HepG2 (cell line): ENCODE measurements at regions not wholly inside any gene's neighbourhood (a gene's known extent, or its start where the extent isn't known, plus 50 kb on each side); places are given as distances from the start of the nearest gene placed in this dataset.

Source experiments
- ATAC-seq: fragments of 200-7000 bp; cut with Tn5 transposase; 3 replicates; pipeline ENCODE4 v1.9.1; 2020; ENCODE audit warnings: mild to moderate bottlenecking, moderate library complexity
- BruUV-seq: library from RNA; stranded (reverse); fragments of 400-500 nt; replicated peaks from 2 replicates; lab custom pipeline; 2021; lab: Mats Ljungman, UMichigan
- CTCF ChIA-PET: fragments of 300-600 bp; formaldehyde crosslinking; extraction: SDS; loops from one replicate; lab custom pipeline; 2021; ENCODE audit warnings: low total read pairs, inconsistent platforms, low intra/inter-chr PET ratio; lab: Yijun Ruan, JAX
- POLR2A ChIA-PET: fragments of 350-600 bp; sonication (Branson Sonifier 250); formaldehyde crosslinking; loops from one replicate; lab custom pipeline; 2020; ENCODE audit warnings: antibody characterized with exemption, inconsistent platforms; lab: Yijun Ruan, JAX
- DNase-seq: peaks from one replicate; pipeline ENCODE4 v3.0.0-alpha.2; 2015; ENCODE audit warnings: low spot score
- FAIRE-seq: peaks from 3 replicates; lab custom pipeline; 2011; peaks lifted over from hg19 to GRCh38; lab: Jason Lieb, UNC
- H2AFZ ChIP-seq: one replicate; pipeline ENCODE4 v1.6.1; 2011; ENCODE audit warnings: low read length, inconsistent platforms
- H3K27ac ChIP-seq: fragments of 300-600 bp; 3 replicates; pipeline ENCODE4 v1.8.0; 2011; ENCODE audit warnings: mixed run types, mild to moderate bottlenecking, mixed read lengths, low read length, inconsistent platforms; ENCODE audit not compliant: insufficient read depth; ENCODE audit errors: extremely low read length
- H3K27me3 ChIP-seq, 2 experiments: fragments of 200-600 bp in 1 of 2; 2 replicates in 1 of 2; 3 replicates in 1 of 2; pipeline versions ENCODE4 v1.6.0 to v1.8.0; 2011; ENCODE audit warnings: low read length in 2 of 2, mild to moderate bottlenecking in 2 of 2, moderate library complexity in 2 of 2, inconsistent platforms in 1 of 2; ENCODE audit not compliant: insufficient read depth in 2 of 2, control insufficient read depth in 1 of 2
- H3K36me3 ChIP-seq, 2 experiments: fragments of 200-600 bp in 1 of 2; replicated peaks in 1 of 2; 2 replicates in 1 of 2; 3 replicates in 1 of 2; pipeline versions ENCODE4 v1.5.1 to v1.8.0; 2011; ENCODE audit warnings: low read length in 2 of 2, inconsistent platforms in 1 of 2; ENCODE audit not compliant: insufficient read depth in 2 of 2, control insufficient read depth in 1 of 2
- H3K4me1 ChIP-seq: 2 replicates; pipeline ENCODE4 v1.5.1; 2012; ENCODE audit warnings: low read length, inconsistent platforms; ENCODE audit not compliant: insufficient read depth
- H3K4me2 ChIP-seq: 2 replicates; pipeline ENCODE4 v1.6.0; 2011; ENCODE audit warnings: low read depth, low read length, inconsistent platforms
- H3K4me3 ChIP-seq, 3 experiments: fragments of 200-600 bp in 1 of 3; sonication (generic), shearing (Covaris generic) in 1 of 3; replicated peaks in 1 of 3; 2 replicates each; pipeline ENCODE4 v1.5.1; 2011 to 2016; ENCODE audit warnings: low read length in 3 of 3, inconsistent platforms in 2 of 3, low read depth in 2 of 3, mild to moderate bottlenecking in 2 of 3, control low read depth in 1 of 3, mixed read lengths in 1 of 3; ENCODE audit not compliant: insufficient read depth in 1 of 3
- H3K79me2 ChIP-seq: one replicate; pipeline ENCODE4 v1.6.1; 2011; ENCODE audit warnings: low read length, inconsistent platforms; ENCODE audit not compliant: insufficient read depth
- H3K9ac ChIP-seq: 2 replicates; pipeline ENCODE4 v1.6.0; 2011; ENCODE audit warnings: mild to moderate bottlenecking, low read depth, low read length, inconsistent platforms; ENCODE audit not compliant: insufficient read depth
- H3K9me3 ChIP-seq: 2 replicates; pipeline ENCODE4 v1.5.1; 2012; ENCODE audit warnings: mild to moderate bottlenecking, low read length
- H4K20me1 ChIP-seq: 2 replicates; pipeline ENCODE4 v1.6.0; 2011; ENCODE audit warnings: inconsistent platforms, mild to moderate bottlenecking, low read length, moderate library complexity; ENCODE audit not compliant: insufficient read depth
- HNRNPH1 ChIP-seq: fragments of 200-400 bp; formaldehyde crosslinking; optimal IDR thresholded peaks from 2 replicates; pipeline ENCODE3; 2017; ENCODE audit warnings: mild to moderate bottlenecking, low read depth, low read length
- PCBP1 ChIP-seq: fragments of 200-400 bp; formaldehyde crosslinking; IDR thresholded peaks from 2 replicates; pipeline ENCODE4 v1.6.1; 2017; ENCODE audit warnings: mild to moderate bottlenecking, low read depth, low read length, borderline replicate concordance
- RXRB ChIP-seq: IDR thresholded peaks from 2 replicates; pipeline ENCODE4 v1.6.1; 2016; ENCODE audit warnings: borderline replicate concordance, missing genetic modification reagents, missing compliant biosample characterization
- TEAD2 ChIP-seq: sonication (generic); formaldehyde crosslinking; IDR thresholded peaks from 2 replicates; pipeline ENCODE4 v1.9.0; 2021; ENCODE audit warnings: missing genetic modification reagents
- TFDP2 ChIP-seq: sonication (generic); formaldehyde crosslinking; IDR thresholded peaks from 2 replicates; pipeline ENCODE4 v1.4.0; 2020; ENCODE audit warnings: missing genetic modification reagents
- ZKSCAN8 ChIP-seq: IDR thresholded peaks from 2 replicates; pipeline ENCODE4 v1.6.1; 2016; ENCODE audit warnings: borderline replicate concordance, missing genetic modification reagents, missing compliant biosample characterization
- ZNF614 ChIP-seq: IDR thresholded peaks from 2 replicates; pipeline ENCODE4 v1.6.1; 2018; ENCODE audit warnings: missing biosample characterization, missing genetic modification reagents, inconsistent platforms, borderline replicate concordance
- ZNF737 ChIP-seq: sonication (generic); formaldehyde crosslinking; IDR thresholded peaks from 2 replicates; pipeline ENCODE4 v1.5.0; 2020; ENCODE audit warnings: missing genetic modification reagents, mild to moderate bottlenecking, borderline replicate concordance
- WGBS: methylation state at CpG from one replicate; pipeline ENCODE4 v1.1.6; 2017; ENCODE audit warnings: low lambda C conversion rate; 5-methylcytosine and 5-hydroxymethylcytosine counted together
- in situ Hi-C: cut with HindIII; loops from 2 replicates; pipeline ENCODE4 v1.10.0; 2017; ENCODE audit warnings: low pct_unique_long_range_greater_than_20kb; ENCODE audit not compliant: extremely low pct_ligation_motif_present
- intact Hi-C: fragments of 100-400 bp; cut with micrococcal nuclease; formaldehyde crosslinking; loops from one replicate; pipeline ENCODE4 v1.10.0; 2022; ENCODE audit not compliant: unreplicated experiment
- TF ChIP-seq, protein P1 (sequence below): sonication (generic); formaldehyde crosslinking; IDR thresholded peaks from 2 replicates; pipeline ENCODE4 v1.8.1; 2022; ENCODE audit warnings: low read depth, mild to moderate bottlenecking, missing genetic modification reagents

DNA sequence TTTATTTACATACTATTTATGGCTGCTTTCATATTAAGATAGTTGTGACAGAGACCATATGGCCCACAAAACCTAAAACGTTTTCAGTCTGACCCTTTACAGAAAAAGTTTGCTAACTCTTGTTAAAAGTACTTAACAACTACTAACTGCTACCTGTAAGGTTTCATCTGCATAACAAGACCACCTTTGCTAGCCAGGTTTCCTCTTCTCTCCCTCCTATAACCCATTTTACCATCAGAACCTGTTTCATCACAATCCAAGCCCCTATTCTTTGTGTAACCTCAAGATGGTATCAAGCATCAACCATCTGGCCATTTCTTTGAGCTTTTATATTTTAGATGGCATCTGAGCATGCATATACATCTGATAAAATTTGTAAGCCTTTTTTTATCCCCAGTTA, 305.4 kb downstream of the HHIPL2 start:
- in situ Hi-C loops, result no loop called here
- no TSS peak for BruUV-seq
- no peak overlapping the region for H3K4me2 ChIP-seq
- FAIRE-seq (no peak), DNase-seq (no peak), ATAC-seq (no peak)
- CTCF ChIA-PET, result no interaction called here
- H3K36me3 ChIP-seq, result no peaks in the 10 kb centered on the region
- no peaks in the 10 kb centered on the region for H3K4me1 ChIP-seq
- no peak overlapping the region for H3K9ac ChIP-seq
- H2AFZ ChIP-seq, result no peak overlapping the region
- POLR2A ChIA-PET, result no interaction called here
- H3K27ac ChIP-seq, result no peak overlapping the region
- intact Hi-C loops, result no loop called here
- H3K79me2 ChIP-seq, result no peaks in the 10 kb centered on the region
- H3K4me3 ChIP-seq, result no peak overlapping the region
- WGBS, result 0% methylated on average over 1 of the region's 1 CpG
- no peaks in the 10 kb centered on the region for H4K20me1 ChIP-seq
- TF ChIP-seq HNRNPH1, result no peak
- TF ChIP-seq TFDP2 (CRISPR knock-in tag), result no peak
- no peak for TF ChIP-seq ZKSCAN8
- no peak for TF ChIP-seq TEAD2
- TF ChIP-seq RXRB (CRISPR knock-in tag), result no peak
- TF ChIP-seq, protein P1, sequence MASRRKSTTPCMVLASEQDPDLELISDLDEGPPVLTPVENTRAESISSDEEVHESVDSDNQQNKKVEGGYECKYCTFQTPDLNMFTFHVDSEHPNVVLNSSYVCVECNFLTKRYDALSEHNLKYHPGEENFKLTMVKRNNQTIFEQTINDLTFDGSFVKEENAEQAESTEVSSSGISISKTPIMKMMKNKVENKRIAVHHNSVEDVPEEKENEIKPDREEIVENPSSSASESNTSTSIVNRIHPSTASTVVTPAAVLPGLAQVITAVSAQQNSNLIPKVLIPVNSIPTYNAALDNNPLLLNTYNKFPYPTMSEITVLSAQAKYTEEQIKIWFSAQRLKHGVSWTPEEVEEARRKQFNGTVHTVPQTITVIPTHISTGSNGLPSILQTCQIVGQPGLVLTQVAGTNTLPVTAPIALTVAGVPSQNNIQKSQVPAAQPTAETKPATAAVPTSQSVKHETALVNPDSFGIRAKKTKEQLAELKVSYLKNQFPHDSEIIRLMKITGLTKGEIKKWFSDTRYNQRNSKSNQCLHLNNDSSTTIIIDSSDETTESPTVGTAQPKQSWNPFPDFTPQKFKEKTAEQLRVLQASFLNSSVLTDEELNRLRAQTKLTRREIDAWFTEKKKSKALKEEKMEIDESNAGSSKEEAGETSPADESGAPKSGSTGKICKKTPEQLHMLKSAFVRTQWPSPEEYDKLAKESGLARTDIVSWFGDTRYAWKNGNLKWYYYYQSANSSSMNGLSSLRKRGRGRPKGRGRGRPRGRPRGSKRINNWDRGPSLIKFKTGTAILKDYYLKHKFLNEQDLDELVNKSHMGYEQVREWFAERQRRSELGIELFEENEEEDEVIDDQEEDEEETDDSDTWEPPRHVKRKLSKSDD (CRISPR knock-in tag), result no peak
- no peak for TF ChIP-seq ZNF614 (CRISPR knock-in tag)
- TF ChIP-seq ZNF737, result no peak
- no peak for TF ChIP-seq PCBP1
- no peaks in the 10 kb centered on the region for H3K27me3 ChIP-seq
- no peaks in the 10 kb centered on the region for H3K9me3 ChIP-seq
